Panc1 (cell line): ENCODE measurements at regions not wholly inside any gene's neighbourhood (a gene's known extent, or its start where the extent isn't known, plus 50 kb on each side); places are given as distances from the start of the nearest gene placed in this dataset.

Source experiments
- CTCF ChIP-seq: fragments of 450-650 bp; IDR thresholded peaks from 2 replicates; pipeline ENCODE4 v1.5.1; 2017; ENCODE audit warnings: mild to moderate bottlenecking
- POLR2AphosphoS5 ChIP-seq: IDR thresholded peaks from 2 replicates; pipeline ENCODE4 v1.6.1; 2012; ENCODE audit warnings: mild to moderate bottlenecking, low read depth, low read length, moderate library complexity

- no peak for TF ChIP-seq CTCF
- TF ChIP-seq POLR2AphosphoS5 = no peak
Measured at GRCh38 chr5:17080361-17080760, 137.1 kb upstream of the BASP1 start.
